ENCODE measurements at regions not wholly inside any gene's neighbourhood (a gene's known extent, or its start where the extent isn't known, plus 50 kb on each side); places are given as distances from the start of the nearest gene placed in this dataset.

GRCh38 chr20:6685181-6685582 lies 82.3 kb upstream of the BMP2 start:
- intact Hi-C loops (cut with DNase I, micrococcal nuclease), result no loop called here
- Mint-ChIP-seq H3K9me3 (peaks cover 3% of the 10 kb centered on the region), H3K27ac (no peak overlapping the region), H3K27me3 (no peaks in the 10 kb centered on the region), H3K36me3 (ENCODE audit: low read depth) (no peaks in the 10 kb centered on the region), H3K4me3 (no peak overlapping the region), H3K4me1 (ENCODE audit: low read depth) (no peaks in the 10 kb centered on the region)
- ATAC-seq (ENCODE audit: poor library complexity) (no peak), DNase-seq (no peak)
- no peaks in the 10 kb centered on the region for H3K27me3 ChIP-seq (ENCODE audit: control insufficient read depth in 1 of 2, insufficient read depth in 2 of 2, low read length in 2 of 2)
- no peaks in the 10 kb centered on the region for H3K4me1 ChIP-seq (ENCODE audit: insufficient read depth, low read length)
- H3K4me3 ChIP-seq (ENCODE audit: low read length), result no peak overlapping the region
- POLR2A ChIA-PET, result no interaction called here
- no peaks in the 10 kb centered on the region for H3K36me3 ChIP-seq (ENCODE audit: insufficient read depth, low read length)
- CTCF ChIA-PET, result no interaction called here
- no peak overlapping the region for H3K27ac ChIP-seq (ENCODE audit: low read depth in 1 of 2, low read length in 2 of 2)
- H3K9me3 ChIP-seq (ENCODE audit: control insufficient read depth in 1 of 2, insufficient read depth in 1 of 2, low read length in 2 of 2), result no peaks in the 10 kb centered on the region
- no peak for TF ChIP-seq CTCF (IDR thresholded peaks at IDR 0.05)

- H3K27ac ChIP-seq (ENCODE audit: low read depth in 1 of 2, low read length in 2 of 2), result no peak overlapping the region
- no peaks in the 10 kb centered on the region for H3K27me3 Mint-ChIP-seq
- H3K4me3 Mint-ChIP-seq, result no peak overlapping the region
- ATAC-seq (ENCODE audit: poor library complexity) (no peak), DNase-seq (no peak)
- POLR2A ChIA-PET, result no interaction called here
- H3K27ac Mint-ChIP-seq, result no peak overlapping the region
- peaks cover 3% of the 10 kb centered on the region for H3K9me3 Mint-ChIP-seq
- intact Hi-C loops (cut with DNase I, micrococcal nuclease), result no loop called here
- CTCF ChIA-PET, result no interaction called here
- no peak for TF ChIP-seq CTCF (IDR thresholded peaks at IDR 0.05)
- no peaks in the 10 kb centered on the region for H3K36me3 ChIP-seq (ENCODE audit: insufficient read depth, low read length)
- no peaks in the 10 kb centered on the region for H3K36me3 Mint-ChIP-seq (ENCODE audit: low read depth)
- H3K27me3 ChIP-seq (ENCODE audit: control insufficient read depth in 1 of 2, insufficient read depth in 2 of 2, low read length in 2 of 2), result no peaks in the 10 kb centered on the region
- H3K4me1 Mint-ChIP-seq (ENCODE audit: low read depth), result no peaks in the 10 kb centered on the region
- H3K4me1 ChIP-seq (ENCODE audit: insufficient read depth, low read length), result no peaks in the 10 kb centered on the region
- no peak overlapping the region for H3K4me3 ChIP-seq (ENCODE audit: low read length)
- H3K9me3 ChIP-seq (ENCODE audit: control insufficient read depth in 1 of 2, insufficient read depth in 1 of 2, low read length in 2 of 2), result no peaks in the 10 kb centered on the region
These were observed 84.2 kb upstream of the BMP2 start for GRCh38 chr20:6683021-6683977.

- intact Hi-C loops (cut with DNase I, micrococcal nuclease), result no loop called here
- TF ChIP-seq CTCF (IDR thresholded peaks at IDR 0.05), result no peak
- H3K9me3 ChIP-seq (ENCODE audit: control insufficient read depth in 1 of 2, insufficient read depth in 1 of 2, low read length in 2 of 2), result no peaks in the 10 kb centered on the region
- Mint-ChIP-seq H3K4me1 (ENCODE audit: low read depth) (no peaks in the 10 kb centered on the region), H3K36me3 (ENCODE audit: low read depth) (no peaks in the 10 kb centered on the region), H3K27ac (no peak overlapping the region), H3K27me3 (no peaks in the 10 kb centered on the region), H3K9me3 (peaks cover 3% of the 10 kb centered on the region), H3K4me3 (no peak overlapping the region)
- H3K36me3 ChIP-seq (ENCODE audit: insufficient read depth, low read length), result no peaks in the 10 kb centered on the region
- H3K27me3 ChIP-seq (ENCODE audit: control insufficient read depth in 1 of 2, insufficient read depth in 2 of 2, low read length in 2 of 2), result no peaks in the 10 kb centered on the region
- CTCF ChIA-PET, result no interaction called here
- no peak overlapping the region for H3K4me3 ChIP-seq (ENCODE audit: low read length)
- H3K27ac ChIP-seq (ENCODE audit: low read depth in 1 of 2, low read length in 2 of 2), result no peak overlapping the region
- DNase-seq (no peak), ATAC-seq (ENCODE audit: poor library complexity) (no peak)
- H3K4me1 ChIP-seq (ENCODE audit: insufficient read depth, low read length), result no peaks in the 10 kb centered on the region
- POLR2A ChIA-PET, result no interaction called here
These were observed 86.6 kb upstream of the BMP2 start for GRCh38 chr20:6680854-6681253.
